ENCODE measurements at regions not wholly inside any gene's neighbourhood (a gene's known extent, or its start where the extent isn't known, plus 50 kb on each side); places are given as distances from the start of the nearest gene placed in this dataset.

GRCh38 chr10:118844731-118845521 is 90.2 kb upstream of the CACUL1 start:
- no peak for TF ChIP-seq POLR2A (IDR thresholded peaks at IDR 0.05; ENCODE audit: low read depth, low read length)
- TF ChIP-seq TAF1 (IDR thresholded peaks at IDR 0.05; ENCODE audit: low read depth, low read length), result no peak
